H9 (cell line): ENCODE measurements at regions not wholly inside any gene's neighbourhood (a gene's known extent, or its start where the extent isn't known, plus 50 kb on each side); places are given as distances from the start of the nearest gene placed in this dataset.

Experiments used
- DNase-seq: peaks from one replicate; pipeline ENCODE4 v3.0.0-alpha.2; 2017
- H2AFZ ChIP-seq: one replicate; pipeline ENCODE4 v1.6.1; 2013; ENCODE audit warnings: mild to moderate bottlenecking, low read length, control low read depth, moderate library complexity
- H2AK5ac ChIP-seq: 2 replicates; pipeline ENCODE4 v1.6.1; 2013; ENCODE audit warnings: low read length, control low read depth, mixed read lengths; ENCODE audit not compliant: insufficient read length
- H2BK120ac ChIP-seq: one replicate; pipeline ENCODE4 v1.6.1; 2013; ENCODE audit warnings: low read depth, mild to moderate bottlenecking, low read length, control low read depth, inconsistent platforms; ENCODE audit not compliant: poor library complexity, severe bottlenecking
- H2BK12ac ChIP-seq: 2 replicates; pipeline ENCODE4 v1.6.1; 2013; ENCODE audit warnings: low read length, control low read depth, mixed read lengths, low read depth; ENCODE audit not compliant: insufficient read length
- H2BK15ac ChIP-seq: 2 replicates; pipeline ENCODE4 v1.6.1; 2013; ENCODE audit warnings: low read depth, low read length, control low read depth
- H2BK20ac ChIP-seq: one replicate; pipeline ENCODE4 v1.6.1; 2013; ENCODE audit warnings: low read depth, mild to moderate bottlenecking, low read length, control low read depth, inconsistent platforms; ENCODE audit not compliant: poor library complexity, severe bottlenecking
- H2BK5ac ChIP-seq: 2 replicates; pipeline ENCODE4 v1.6.1; 2013; ENCODE audit warnings: low read length, control low read depth, mixed read lengths; ENCODE audit not compliant: insufficient read length
- H3K14ac ChIP-seq: 2 replicates; pipeline ENCODE4 v1.6.1; 2013; ENCODE audit warnings: low read length, control low read depth; ENCODE audit not compliant: insufficient read depth
- H3K18ac ChIP-seq: 2 replicates; pipeline ENCODE4 v1.6.1; 2013; ENCODE audit warnings: low read depth, mild to moderate bottlenecking, mixed read lengths, low read length, control low read depth; ENCODE audit not compliant: insufficient read length
- H3K23ac ChIP-seq: 2 replicates; pipeline ENCODE4 v1.6.1; 2013; ENCODE audit warnings: low read length, control low read depth, mixed read lengths, low read depth; ENCODE audit not compliant: insufficient read length
- H3K23me2 ChIP-seq: 2 replicates; pipeline ENCODE4 v1.6.1; 2013; ENCODE audit warnings: low read depth, mild to moderate bottlenecking, mixed read lengths, low read length, control low read depth; ENCODE audit not compliant: insufficient read length, poor library complexity, severe bottlenecking
- H3K27ac ChIP-seq: 2 replicates; pipeline ENCODE4 v1.5.1; 2013; ENCODE audit warnings: low read length, control low read depth, mixed read lengths, low read depth; ENCODE audit not compliant: insufficient read length
- H3K27me3 ChIP-seq: 2 replicates; pipeline ENCODE4 v1.6.1; 2013; ENCODE audit warnings: low read length, control low read depth, inconsistent platforms; ENCODE audit not compliant: insufficient read depth
- H3K4ac ChIP-seq: 2 replicates; pipeline ENCODE4 v1.6.1; 2013; ENCODE audit warnings: low read depth, mild to moderate bottlenecking, control low read depth, inconsistent platforms, low read length, moderate library complexity
- H3K4me1 ChIP-seq: 2 replicates; pipeline ENCODE4 v1.6.1; 2013; ENCODE audit warnings: low read length, control low read depth, inconsistent platforms; ENCODE audit not compliant: insufficient read depth
- H3K4me2 ChIP-seq: 2 replicates; pipeline ENCODE4 v1.6.1; 2013; ENCODE audit warnings: low read length, control low read depth, mixed read lengths; ENCODE audit not compliant: insufficient read length, insufficient read depth
- H3K56ac ChIP-seq: 2 replicates; pipeline ENCODE4 v1.6.1; 2013; ENCODE audit warnings: low read depth, mild to moderate bottlenecking, mixed read lengths, low read length, control low read depth; ENCODE audit not compliant: insufficient read length
- H3K79me1 ChIP-seq: 2 replicates; pipeline ENCODE4 v1.6.1; 2013; ENCODE audit warnings: low read depth, mild to moderate bottlenecking, moderate library complexity, low read length, control low read depth, inconsistent platforms; ENCODE audit not compliant: insufficient read depth, poor library complexity, severe bottlenecking
- H3K79me2 ChIP-seq: 2 replicates; pipeline ENCODE4 v1.6.1; 2013; ENCODE audit warnings: low read length, control low read depth, inconsistent platforms; ENCODE audit not compliant: insufficient read depth
- H3K9ac ChIP-seq: 2 replicates; pipeline ENCODE4 v1.6.1; 2013; ENCODE audit warnings: low read length, control low read depth, mixed read lengths; ENCODE audit not compliant: insufficient read length; ENCODE audit errors: extremely low read depth
- H3K9me3 ChIP-seq: one replicate; pipeline ENCODE4 v1.6.1; 2013; ENCODE audit warnings: low read depth, low read length, inconsistent platforms; ENCODE audit not compliant: control insufficient read depth
- H3T11ph ChIP-seq: one replicate; pipeline ENCODE4 v1.6.1; 2013; ENCODE audit warnings: mild to moderate bottlenecking, low read length, control low read depth, inconsistent platforms
- H4K20me1 ChIP-seq: one replicate; pipeline ENCODE4 v1.6.1; 2013; ENCODE audit not compliant: control insufficient read depth, insufficient read length, insufficient read depth
- H4K5ac ChIP-seq: 2 replicates; pipeline ENCODE4 v1.6.1; 2013; ENCODE audit warnings: low read depth, mild to moderate bottlenecking, mixed read lengths, low read length, control low read depth; ENCODE audit not compliant: insufficient read length
- H4K8ac ChIP-seq: replicated peaks from 2 replicates; pipeline ENCODE4 v1.6.1; 2013; ENCODE audit warnings: low read length, control low read depth, mixed read lengths, low read depth; ENCODE audit not compliant: insufficient read length
- H4K91ac ChIP-seq: 2 replicates; pipeline ENCODE4 v1.6.1; 2013; ENCODE audit warnings: low read depth, mild to moderate bottlenecking, moderate library complexity, mixed read lengths, low read length, control low read depth; ENCODE audit not compliant: insufficient read length
- H3K27ac Mint-ChIP-seq, 3 experiments: 2 replicates in 2 of 3; 3 replicates in 1 of 3; pipeline ENCODE4 v1.8.0; 2020 to 2021; ENCODE audit warnings: mixed read lengths in 3 of 3, mild to moderate bottlenecking in 1 of 3, moderate library complexity in 1 of 3
- H3K27me3 Mint-ChIP-seq: 2 replicates; pipeline ENCODE4 v1.8.0; 2021; ENCODE audit warnings: low read depth, mild to moderate bottlenecking, moderate library complexity, mixed read lengths
- H3K36me3 Mint-ChIP-seq, 3 experiments: 2 replicates in 2 of 3; 3 replicates in 1 of 3; pipeline ENCODE4 v1.8.0; 2020 to 2021; ENCODE audit warnings: low read depth in 3 of 3, mixed read lengths in 3 of 3; ENCODE audit not compliant: insufficient read depth in 1 of 3
- H3K4me1 Mint-ChIP-seq, 2 experiments: 2 replicates each; pipeline ENCODE4 v1.8.0; 2020; ENCODE audit warnings: mixed read lengths in 2 of 2
- H3K4me3 Mint-ChIP-seq, 2 experiments: 2 replicates in 1 of 2; 3 replicates in 1 of 2; pipeline ENCODE4 v1.8.0; 2020 to 2021; ENCODE audit warnings: mild to moderate bottlenecking in 2 of 2, mixed read lengths in 2 of 2, moderate library complexity in 1 of 2
- H3K9me3 Mint-ChIP-seq, 2 experiments: 2 replicates in 1 of 2; 3 replicates in 1 of 2; pipeline ENCODE4 v1.8.0; 2020; ENCODE audit warnings: mild to moderate bottlenecking in 2 of 2, mixed read lengths in 2 of 2, moderate library complexity in 1 of 2
- WGBS: extraction: QIAGEN DNeasy Blood & Tissue Kit; methylation state at CpG from one replicate; pipeline ENCODE4 v1.1.7; 2013; ENCODE audit warnings: missing lambda C conversion rate, low lambda C conversion rate, mixed read lengths; ENCODE audit not compliant: insufficient read length; ENCODE audit errors: extremely low coverage; 5-methylcytosine and 5-hydroxymethylcytosine counted together
- TF ChIP-seq, protein P1 (sequence below): fragments of 200-600 bp; sonication (generic); conservative IDR thresholded peaks from 3 replicates; pipeline ENCODE4 v1.8.0; 2021; ENCODE audit warnings: antibody characterized with exemption, mild to moderate bottlenecking

DNA sequence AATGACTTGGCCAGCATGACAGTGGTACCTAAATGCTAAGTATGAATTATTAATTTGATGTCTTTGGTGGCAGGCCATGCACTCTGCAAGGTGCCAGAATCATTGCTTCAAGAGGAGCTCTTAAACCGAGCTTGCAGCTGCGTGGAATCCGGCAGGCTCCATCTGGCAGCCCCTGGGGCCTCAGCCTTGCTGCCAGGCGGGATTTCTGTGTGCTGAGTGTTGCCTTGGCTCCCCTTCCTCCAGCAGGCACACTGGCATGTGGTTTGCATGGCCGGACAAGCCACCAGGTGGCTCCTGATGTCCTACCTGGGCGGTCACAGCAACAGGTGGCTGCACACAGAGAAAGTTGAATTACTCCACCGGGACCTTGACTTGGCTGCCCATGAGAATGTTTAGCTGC, 155.4 kb downstream of the URB2 start:
- Histone ChIP-seq H4K20me1 (no peaks in the 10 kb centered on the region), H2BK120ac (no peak overlapping the region), H2AK5ac (no peak overlapping the region), H4K8ac (no peak overlapping the region), H3K23ac (no peak overlapping the region), H2BK20ac (no peak overlapping the region), H3K23me2 (no peaks in the 10 kb centered on the region), H2BK12ac (no peak overlapping the region), H3K18ac (no peak overlapping the region), H3K9me3 (peaks cover 4% of the 10 kb centered on the region), H2BK15ac (no peak overlapping the region), H2AFZ (no peak overlapping the region), H3K14ac (no peak overlapping the region), H3K9ac (no peak overlapping the region), H3K27me3 (no peaks in the 10 kb centered on the region), H4K5ac (no peak overlapping the region), H3T11ph (no peak overlapping the region), H3K4ac (no peak overlapping the region), H2BK5ac (no peak overlapping the region), H3K56ac (no peak overlapping the region), H3K79me1 (no peaks in the 10 kb centered on the region), H3K4me1 (no peaks in the 10 kb centered on the region), H4K91ac (no peak overlapping the region), H3K79me2 (no peaks in the 10 kb centered on the region), H3K27ac (no peak overlapping the region), H3K4me2 (no peak overlapping the region)
- Mint-ChIP-seq H3K36me3 (peaks cover under 1 to 11% (median 6%) of the 10 kb centered on the region in 3 experiments; a peak in 5 of 7 replicates), H3K27me3 (no peaks in the 10 kb centered on the region; the same call in none of the 2 replicates), H3K4me1 (no peaks in the 10 kb centered on the region), H3K9me3 (peaks cover 11% of the 10 kb centered on the region in 2 experiments), H3K4me3 (no peak overlapping the region), H3K27ac (no peak overlapping the region)
- WGBS: no CpG with 5 or more reads among the region's 7 CpGs
- DNase-seq: peak; percentile 59
- TF ChIP-seq, protein P1, sequence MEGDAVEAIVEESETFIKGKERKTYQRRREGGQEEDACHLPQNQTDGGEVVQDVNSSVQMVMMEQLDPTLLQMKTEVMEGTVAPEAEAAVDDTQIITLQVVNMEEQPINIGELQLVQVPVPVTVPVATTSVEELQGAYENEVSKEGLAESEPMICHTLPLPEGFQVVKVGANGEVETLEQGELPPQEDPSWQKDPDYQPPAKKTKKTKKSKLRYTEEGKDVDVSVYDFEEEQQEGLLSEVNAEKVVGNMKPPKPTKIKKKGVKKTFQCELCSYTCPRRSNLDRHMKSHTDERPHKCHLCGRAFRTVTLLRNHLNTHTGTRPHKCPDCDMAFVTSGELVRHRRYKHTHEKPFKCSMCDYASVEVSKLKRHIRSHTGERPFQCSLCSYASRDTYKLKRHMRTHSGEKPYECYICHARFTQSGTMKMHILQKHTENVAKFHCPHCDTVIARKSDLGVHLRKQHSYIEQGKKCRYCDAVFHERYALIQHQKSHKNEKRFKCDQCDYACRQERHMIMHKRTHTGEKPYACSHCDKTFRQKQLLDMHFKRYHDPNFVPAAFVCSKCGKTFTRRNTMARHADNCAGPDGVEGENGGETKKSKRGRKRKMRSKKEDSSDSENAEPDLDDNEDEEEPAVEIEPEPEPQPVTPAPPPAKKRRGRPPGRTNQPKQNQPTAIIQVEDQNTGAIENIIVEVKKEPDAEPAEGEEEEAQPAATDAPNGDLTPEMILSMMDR: peak; percentile 31; the same call in 1 of the 3 replicates
